NCI-H128 (cell line): ENCODE measurements at regions not wholly inside any gene's neighbourhood (a gene's known extent, or its start where the extent isn't known, plus 50 kb on each side); places are given as distances from the start of the nearest gene placed in this dataset.
A peak's percentile ranks its signal among the peaks of the same experiment; 100 is the strongest.
"Not testable (repeated sequence)": the region's sequence is repeated elsewhere in the genome, so short reads cannot be mapped to it uniquely, and the experiment has no call there.

ENCODE experiments used
- DNase-seq: peaks from one replicate; lab custom pipeline; 2025; ENCODE audit not compliant: unreplicated experiment; lab: John Stamatoyannopoulos, UW

- not testable (repeated sequence) for DNase-seq
Measured at GRCh38 chr9:138174954-138175353, 297.4 kb downstream of the CACNA1B start.

- not testable (repeated sequence) for DNase-seq
Measured at GRCh38 chr9:138175354-138175753, 297.8 kb downstream of the CACNA1B start.

DNA sequence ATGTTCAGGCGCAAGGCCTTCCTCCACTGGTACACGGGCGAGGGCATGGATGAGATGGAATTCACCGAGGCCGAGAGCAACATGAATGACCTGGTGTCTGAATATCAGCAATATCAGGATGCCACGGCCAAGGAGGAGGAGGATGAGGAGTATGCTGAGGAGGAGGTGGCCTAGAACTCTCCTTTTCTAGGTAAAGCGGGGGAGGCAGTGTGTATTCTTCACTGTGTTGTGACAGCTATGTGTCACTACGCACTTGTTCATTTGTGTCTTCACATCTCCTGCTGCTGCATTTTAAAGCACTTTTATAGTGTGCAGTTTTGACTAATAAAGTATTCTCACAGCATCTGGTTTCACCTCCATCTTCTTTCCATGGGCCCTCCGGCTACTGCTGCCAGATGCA, 299.5 kb downstream of the CACNA1B start:
- DNase-seq, result not testable (repeated sequence)

DNA sequence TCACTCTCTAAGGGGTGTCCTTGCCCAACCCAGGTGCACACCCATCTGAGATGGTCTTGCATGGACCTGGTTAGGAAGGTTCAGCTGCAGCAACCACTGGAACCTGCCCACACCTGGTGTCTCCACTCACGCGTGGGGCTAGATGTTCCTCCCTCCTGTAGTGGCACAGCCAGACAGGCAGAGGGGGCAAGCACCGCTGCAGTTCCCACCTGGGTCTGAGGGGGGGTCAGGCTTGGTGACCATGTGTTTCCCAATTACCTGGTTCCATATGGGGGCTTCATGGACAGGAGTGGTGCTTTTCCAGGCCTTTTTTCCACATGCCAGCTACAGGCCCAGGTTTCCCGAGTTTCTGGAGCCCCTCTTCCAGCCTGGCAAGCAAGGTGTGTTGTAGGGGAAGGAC, 301.4 kb downstream of the CACNA1B start:
- DNase-seq, result not testable (repeated sequence)

DNA sequence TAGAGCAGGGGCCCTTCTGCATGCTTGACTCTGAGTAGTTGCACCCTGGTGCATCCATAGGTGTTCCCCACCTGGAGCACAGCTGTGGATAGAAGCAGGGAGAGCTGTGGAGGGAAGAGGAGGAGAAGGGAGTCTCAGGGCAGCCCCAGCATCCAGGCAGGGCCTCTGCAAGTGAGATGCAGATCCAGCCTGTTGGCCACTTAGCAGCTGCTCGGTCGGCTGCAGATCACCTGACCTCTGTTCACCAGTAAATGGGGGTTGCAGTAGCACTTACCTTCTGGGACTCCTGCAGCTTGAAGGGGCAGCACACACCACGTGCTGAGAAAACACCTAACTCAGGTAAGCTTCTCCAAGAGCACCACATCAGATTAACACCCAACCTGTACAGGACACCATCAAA, 302.1 kb downstream of the CACNA1B start:
- not testable (repeated sequence) for DNase-seq

DNA sequence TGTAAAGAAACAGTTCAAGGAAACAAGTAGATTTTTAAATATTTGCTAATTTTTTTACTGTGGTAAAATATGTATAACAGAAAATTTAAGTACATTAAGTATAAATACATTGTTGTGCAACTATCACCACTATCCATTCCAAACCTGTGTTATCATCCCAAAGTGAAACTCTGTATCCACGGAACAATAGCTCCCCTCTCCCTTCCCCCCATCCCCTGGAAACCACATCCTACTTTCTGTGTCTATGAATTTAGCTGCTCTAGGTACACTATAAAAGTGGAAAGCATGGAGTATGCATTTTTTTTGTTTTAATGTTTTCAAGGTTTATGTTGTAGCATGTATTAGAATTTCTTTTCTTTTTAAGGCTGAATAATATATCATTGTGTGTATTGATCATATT, 304.4 kb downstream of the CACNA1B start:
- not testable (repeated sequence) for DNase-seq

GRCh38 chr9:138197156-138197555, 319.6 kb downstream of the CACNA1B start:
- DNase-seq, result not testable (repeated sequence)

- not testable (repeated sequence) for DNase-seq
Measured at GRCh38 chr9:138198963-138199362, 321.4 kb downstream of the CACNA1B start.

DNA sequence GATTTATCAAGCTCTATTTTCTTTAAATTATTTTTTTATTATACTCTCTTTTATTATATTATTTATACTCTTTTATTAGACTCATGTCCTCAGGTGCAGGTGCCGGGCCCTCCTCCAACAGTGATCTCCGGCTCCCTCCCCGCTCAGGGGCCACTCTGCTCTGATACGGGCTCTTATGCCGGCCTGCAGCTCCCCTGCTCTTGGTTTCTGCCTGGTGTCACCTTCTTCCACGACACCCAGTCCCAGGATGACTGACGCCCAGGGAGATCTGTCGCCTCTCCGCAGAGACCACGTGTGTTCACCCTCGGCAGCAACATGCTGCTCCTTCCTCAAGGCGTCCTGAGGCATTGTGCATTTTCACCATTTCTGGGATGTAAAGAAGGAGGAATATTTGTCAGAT, 322.3 kb downstream of the CACNA1B start:
- DNase-seq, result not testable (repeated sequence)

GRCh38 chr9:138200481-138201142, 323.0 kb downstream of the CACNA1B start:
- not testable (repeated sequence) for DNase-seq

- not testable (repeated sequence) for DNase-seq
Measured at GRCh38 chr9:138201167-138201889, 323.7 kb downstream of the CACNA1B start.

GRCh38 chr9:138202043-138202442, 324.5 kb downstream of the CACNA1B start:
- DNase-seq, result not testable (repeated sequence)

GRCh38 chr9:138203304-138203703, 325.7 kb downstream of the CACNA1B start:
- DNase-seq, result not testable (repeated sequence)

DNA sequence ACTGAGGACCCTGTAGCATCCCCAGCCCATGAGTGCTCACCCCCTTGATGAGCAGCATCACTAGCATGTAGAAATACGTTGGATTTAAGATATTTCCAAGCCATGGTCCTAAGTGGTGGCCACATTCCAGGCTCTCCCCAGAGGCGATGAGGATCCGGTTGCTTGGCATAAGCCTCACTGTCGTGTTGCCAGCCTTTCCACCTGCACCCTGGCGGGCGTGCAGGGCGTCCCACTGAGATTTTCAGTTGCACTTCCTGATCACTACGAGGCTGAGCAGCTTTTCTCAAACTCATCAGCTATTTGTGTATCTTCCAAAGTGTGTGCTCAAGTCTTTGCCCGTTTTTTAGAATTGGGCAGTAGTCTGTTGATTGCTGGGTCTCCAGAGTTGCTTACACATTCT, 326.3 kb downstream of the CACNA1B start:
- DNase-seq, result not testable (repeated sequence)

- not testable (repeated sequence) for DNase-seq
Measured at GRCh38 chr9:138206108-138206507, 328.5 kb downstream of the CACNA1B start.

DNA sequence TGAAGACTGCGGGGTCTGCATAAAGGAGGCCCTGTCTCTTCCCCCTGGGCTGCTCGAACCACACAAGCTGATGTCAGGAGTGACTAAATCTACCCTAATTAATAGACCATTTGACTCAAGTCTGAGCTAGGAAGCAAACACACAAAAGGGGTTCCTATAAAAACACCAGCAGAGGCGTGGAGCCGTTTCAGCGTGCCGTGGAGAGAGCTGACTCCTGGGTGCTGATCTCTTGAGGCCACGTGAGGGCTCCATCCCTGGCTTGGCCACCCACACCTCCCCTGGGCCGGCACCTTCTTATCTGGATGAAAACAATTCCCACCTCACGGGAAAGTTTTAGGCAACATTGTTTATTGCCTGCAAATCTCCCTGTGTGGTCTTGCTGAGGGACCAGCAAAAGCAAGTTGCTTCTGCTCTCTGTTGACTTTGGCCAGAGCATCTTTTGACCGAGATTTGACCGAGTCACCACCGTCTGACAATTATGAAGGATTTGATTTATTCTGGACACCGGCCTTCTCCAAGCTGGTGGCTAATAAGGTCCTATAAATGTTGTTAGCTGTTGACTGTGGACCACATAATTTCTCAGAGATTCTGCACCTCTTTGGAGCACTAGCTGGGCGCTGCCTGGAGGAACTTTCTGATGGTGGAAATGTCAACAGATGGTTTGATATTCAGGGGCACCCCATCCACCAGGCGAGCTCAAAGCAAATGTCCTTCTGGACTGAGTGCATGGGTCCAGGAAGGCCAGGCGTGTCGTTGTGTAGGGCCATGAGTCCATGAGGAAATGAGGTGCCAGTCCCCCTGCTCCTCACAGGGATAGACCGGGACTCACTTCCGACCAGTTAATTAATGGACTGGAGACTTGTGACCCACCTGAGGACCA, 330.0 kb downstream of the CACNA1B start:
- DNase-seq, result not testable (repeated sequence)

DNA sequence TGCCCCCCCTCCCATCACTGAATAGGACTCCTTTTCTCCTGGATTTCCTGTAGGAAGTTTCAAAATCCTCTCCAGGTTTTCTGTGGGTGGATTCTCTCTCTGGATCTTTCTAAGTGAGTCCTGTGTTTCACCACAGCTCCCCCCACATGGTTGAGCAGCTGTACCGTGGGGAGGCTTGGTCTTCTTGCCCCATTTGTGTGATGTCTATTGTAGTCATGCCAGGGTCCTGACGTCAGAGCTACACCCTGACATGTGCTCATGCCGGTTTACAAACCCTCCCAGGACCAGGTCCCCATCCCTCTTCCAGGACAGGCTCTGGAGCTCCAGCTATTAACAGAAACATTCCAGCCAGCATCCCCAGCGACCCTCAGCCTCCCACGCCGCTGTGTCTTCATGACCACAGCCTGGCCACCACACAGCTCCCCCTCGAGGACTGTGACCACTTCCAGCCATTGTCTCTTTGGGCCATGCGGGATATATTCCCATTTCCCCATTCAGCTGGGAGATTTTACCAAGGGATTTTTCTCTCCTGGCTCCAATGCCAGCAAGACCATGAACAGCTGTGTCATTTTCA, 331.6 kb downstream of the CACNA1B start:
- not testable (repeated sequence) for DNase-seq

- DNase-seq, result not testable (repeated sequence)
Measured at GRCh38 chr9:138210388-138210986, 332.9 kb downstream of the CACNA1B start.

- not testable (repeated sequence) for DNase-seq
Measured at GRCh38 chr9:138211070-138211469, 333.5 kb downstream of the CACNA1B start.

DNA sequence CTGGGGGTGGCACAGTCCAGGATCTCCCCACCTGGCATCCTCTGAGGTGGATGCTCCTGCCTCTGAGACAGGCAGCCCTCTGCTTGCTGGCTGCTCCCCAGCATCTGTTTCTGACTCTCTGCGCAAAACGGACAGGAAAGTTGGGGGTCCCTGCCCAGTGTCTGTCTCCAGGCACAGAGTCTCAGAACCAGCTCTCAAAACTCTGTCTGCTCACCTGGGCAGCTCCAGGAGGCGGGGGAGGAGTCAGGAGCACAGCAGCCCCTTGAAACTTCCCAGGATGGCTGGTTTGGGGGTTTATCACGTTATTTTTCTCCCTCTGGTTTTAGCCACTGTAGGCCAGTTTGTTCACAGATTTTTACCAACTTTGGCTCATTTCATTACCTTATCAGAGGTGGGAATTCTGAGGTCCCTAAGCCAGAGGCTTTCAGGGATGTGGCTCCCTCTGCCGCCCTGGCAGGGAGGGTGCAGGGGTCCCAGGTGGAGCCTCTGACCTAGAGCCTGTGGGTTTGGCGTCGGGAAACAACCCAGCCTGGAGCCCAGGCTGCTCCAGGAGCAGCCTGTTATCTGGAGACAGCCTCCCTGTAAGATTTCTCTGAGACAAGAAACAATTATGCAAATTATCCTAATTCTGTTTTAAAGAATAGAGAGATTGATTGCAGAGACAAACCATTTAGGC, 334.1 kb downstream of the CACNA1B start:
- peak; percentile 1 for DNase-seq
